ENCODE measurements at regions not wholly inside any gene's neighbourhood (a gene's known extent, or its start where the extent isn't known, plus 50 kb on each side); places are given as distances from the start of the nearest gene placed in this dataset.

DNA sequence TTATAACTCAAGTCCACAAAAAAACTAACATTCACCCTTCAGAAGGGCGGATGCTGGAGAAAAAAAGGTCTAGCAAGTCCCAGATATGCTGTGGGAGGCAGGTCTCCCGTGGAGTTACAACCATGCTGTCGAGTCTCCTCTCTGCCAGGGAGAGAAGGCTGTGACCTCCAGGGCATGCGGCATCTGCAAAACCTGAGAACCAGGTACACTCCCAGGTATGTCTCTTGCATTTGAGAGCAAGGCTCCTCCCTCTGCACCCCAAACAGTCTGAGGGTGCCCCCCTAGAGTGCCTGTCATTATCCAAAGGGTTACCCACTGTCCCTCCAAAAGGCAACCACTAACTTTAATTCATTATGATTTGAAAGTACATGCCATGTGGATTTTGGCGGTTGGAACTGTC lies 134.0 kb downstream of the IRX2 start:
- TF ChIP-seq, protein P1, sequence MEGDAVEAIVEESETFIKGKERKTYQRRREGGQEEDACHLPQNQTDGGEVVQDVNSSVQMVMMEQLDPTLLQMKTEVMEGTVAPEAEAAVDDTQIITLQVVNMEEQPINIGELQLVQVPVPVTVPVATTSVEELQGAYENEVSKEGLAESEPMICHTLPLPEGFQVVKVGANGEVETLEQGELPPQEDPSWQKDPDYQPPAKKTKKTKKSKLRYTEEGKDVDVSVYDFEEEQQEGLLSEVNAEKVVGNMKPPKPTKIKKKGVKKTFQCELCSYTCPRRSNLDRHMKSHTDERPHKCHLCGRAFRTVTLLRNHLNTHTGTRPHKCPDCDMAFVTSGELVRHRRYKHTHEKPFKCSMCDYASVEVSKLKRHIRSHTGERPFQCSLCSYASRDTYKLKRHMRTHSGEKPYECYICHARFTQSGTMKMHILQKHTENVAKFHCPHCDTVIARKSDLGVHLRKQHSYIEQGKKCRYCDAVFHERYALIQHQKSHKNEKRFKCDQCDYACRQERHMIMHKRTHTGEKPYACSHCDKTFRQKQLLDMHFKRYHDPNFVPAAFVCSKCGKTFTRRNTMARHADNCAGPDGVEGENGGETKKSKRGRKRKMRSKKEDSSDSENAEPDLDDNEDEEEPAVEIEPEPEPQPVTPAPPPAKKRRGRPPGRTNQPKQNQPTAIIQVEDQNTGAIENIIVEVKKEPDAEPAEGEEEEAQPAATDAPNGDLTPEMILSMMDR (IDR thresholded peaks at IDR 0.05; ENCODE audit: control extremely low read depth in 1 of 3, insufficient read depth in 1 of 3, low read depth in 1 of 3, low read length in 3 of 3): no peak
- no peak for TF ChIP-seq BRCA1 (IDR thresholded peaks at IDR 0.05; ENCODE audit: low read depth, low read length)
- TF ChIP-seq RAD21 (IDR thresholded peaks at IDR 0.05 in 1 of 2, conservative IDR thresholded peaks at IDR 0.05 in 1 of 2; ENCODE audit: low read depth in 2 of 2, low read length in 2 of 2): no peak
- TF ChIP-seq POLR2AphosphoS5 (IDR thresholded peaks at IDR 0.05; ENCODE audit: low read depth, low read length): no peak
- no peak for TF ChIP-seq CHD2 (IDR thresholded peaks at IDR 0.05; ENCODE audit: low read length)
- TF ChIP-seq, protein P2, sequence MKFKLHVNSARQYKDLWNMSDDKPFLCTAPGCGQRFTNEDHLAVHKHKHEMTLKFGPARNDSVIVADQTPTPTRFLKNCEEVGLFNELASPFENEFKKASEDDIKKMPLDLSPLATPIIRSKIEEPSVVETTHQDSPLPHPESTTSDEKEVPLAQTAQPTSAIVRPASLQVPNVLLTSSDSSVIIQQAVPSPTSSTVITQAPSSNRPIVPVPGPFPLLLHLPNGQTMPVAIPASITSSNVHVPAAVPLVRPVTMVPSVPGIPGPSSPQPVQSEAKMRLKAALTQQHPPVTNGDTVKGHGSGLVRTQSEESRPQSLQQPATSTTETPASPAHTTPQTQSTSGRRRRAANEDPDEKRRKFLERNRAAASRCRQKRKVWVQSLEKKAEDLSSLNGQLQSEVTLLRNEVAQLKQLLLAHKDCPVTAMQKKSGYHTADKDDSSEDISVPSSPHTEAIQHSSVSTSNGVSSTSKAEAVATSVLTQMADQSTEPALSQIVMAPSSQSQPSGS (IDR thresholded peaks at IDR 0.05; ENCODE audit: low read length): no peak
- TF ChIP-seq, protein P3, sequence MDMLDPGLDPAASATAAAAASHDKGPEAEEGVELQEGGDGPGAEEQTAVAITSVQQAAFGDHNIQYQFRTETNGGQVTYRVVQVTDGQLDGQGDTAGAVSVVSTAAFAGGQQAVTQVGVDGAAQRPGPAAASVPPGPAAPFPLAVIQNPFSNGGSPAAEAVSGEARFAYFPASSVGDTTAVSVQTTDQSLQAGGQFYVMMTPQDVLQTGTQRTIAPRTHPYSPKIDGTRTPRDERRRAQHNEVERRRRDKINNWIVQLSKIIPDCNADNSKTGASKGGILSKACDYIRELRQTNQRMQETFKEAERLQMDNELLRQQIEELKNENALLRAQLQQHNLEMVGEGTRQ (IDR thresholded peaks at IDR 0.05; ENCODE audit: low read length): no peak
- TF ChIP-seq MAX (IDR thresholded peaks at IDR 0.05): no peak

Data from H1 (cell line).